ENCODE measurements at regions not wholly inside any gene's neighbourhood (a gene's known extent, or its start where the extent isn't known, plus 50 kb on each side); places are given as distances from the start of the nearest gene placed in this dataset.

- no peaks in the 10 kb centered on the region for H3K27me3 ChIP-seq
- no peak overlapping the region for H3K27ac ChIP-seq
- peaks cover 0 to 7% of the 10 kb centered on the region in 2 donors for H3K4me1 ChIP-seq
- H3K9me3 ChIP-seq: no peaks in the 10 kb centered on the region
- H3K4me3 ChIP-seq: no peak overlapping the region
- H3K36me3 ChIP-seq: no peaks in the 10 kb centered on the region
- intact Hi-C loops (cut with DNase I; ENCODE audit: low total_unique reads): no loop called here
- no peak for DNase-seq
- no peak for TF ChIP-seq POLR2A (IDR thresholded peaks at IDR 0.05)
- TF ChIP-seq, protein P1, sequence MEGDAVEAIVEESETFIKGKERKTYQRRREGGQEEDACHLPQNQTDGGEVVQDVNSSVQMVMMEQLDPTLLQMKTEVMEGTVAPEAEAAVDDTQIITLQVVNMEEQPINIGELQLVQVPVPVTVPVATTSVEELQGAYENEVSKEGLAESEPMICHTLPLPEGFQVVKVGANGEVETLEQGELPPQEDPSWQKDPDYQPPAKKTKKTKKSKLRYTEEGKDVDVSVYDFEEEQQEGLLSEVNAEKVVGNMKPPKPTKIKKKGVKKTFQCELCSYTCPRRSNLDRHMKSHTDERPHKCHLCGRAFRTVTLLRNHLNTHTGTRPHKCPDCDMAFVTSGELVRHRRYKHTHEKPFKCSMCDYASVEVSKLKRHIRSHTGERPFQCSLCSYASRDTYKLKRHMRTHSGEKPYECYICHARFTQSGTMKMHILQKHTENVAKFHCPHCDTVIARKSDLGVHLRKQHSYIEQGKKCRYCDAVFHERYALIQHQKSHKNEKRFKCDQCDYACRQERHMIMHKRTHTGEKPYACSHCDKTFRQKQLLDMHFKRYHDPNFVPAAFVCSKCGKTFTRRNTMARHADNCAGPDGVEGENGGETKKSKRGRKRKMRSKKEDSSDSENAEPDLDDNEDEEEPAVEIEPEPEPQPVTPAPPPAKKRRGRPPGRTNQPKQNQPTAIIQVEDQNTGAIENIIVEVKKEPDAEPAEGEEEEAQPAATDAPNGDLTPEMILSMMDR (IDR thresholded peaks at IDR 0.05): no peak
Observed at GRCh38 chr13:110097013-110097412, 209.9 kb downstream of the COL4A1 start.

DNA sequence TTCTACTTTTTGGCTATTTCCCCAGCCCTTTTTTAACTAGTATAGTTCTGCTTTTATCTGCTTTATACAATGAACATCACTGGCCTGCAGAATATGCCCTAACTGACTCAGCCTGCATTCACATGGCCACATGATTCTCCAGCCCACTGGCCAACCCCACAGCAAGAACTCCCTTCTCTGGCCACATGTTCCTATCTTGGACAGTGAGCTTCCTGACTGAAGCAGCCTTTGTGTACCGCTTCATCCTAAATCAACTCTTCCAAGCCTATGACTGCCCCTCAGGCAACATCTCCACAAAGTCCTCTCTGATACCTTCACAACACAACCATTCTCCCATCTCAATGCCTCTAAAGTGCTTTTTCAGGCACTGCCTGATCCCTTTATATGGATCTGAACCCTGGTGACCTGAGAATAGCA is 214.1 kb downstream of the COL4A1 start:
- H3K4me1 ChIP-seq: peaks cover 0 to 7% of the 10 kb centered on the region in 2 donors
- no peaks in the 10 kb centered on the region for H3K27me3 ChIP-seq
- peak overlapping the region; percentile 88 to 89 for H3K27ac ChIP-seq
- DNase-seq: no peak
- H3K4me3 ChIP-seq: no peak overlapping the region
- H3K9me3 ChIP-seq: no peaks in the 10 kb centered on the region
- intact Hi-C loops (cut with DNase I; ENCODE audit: low total_unique reads): no loop called here
- no peak for TF ChIP-seq POLR2A (IDR thresholded peaks at IDR 0.05)
- TF ChIP-seq, protein P1 (IDR thresholded peaks at IDR 0.05): no peak
- no peaks in the 10 kb centered on the region for H3K36me3 ChIP-seq

DNA sequence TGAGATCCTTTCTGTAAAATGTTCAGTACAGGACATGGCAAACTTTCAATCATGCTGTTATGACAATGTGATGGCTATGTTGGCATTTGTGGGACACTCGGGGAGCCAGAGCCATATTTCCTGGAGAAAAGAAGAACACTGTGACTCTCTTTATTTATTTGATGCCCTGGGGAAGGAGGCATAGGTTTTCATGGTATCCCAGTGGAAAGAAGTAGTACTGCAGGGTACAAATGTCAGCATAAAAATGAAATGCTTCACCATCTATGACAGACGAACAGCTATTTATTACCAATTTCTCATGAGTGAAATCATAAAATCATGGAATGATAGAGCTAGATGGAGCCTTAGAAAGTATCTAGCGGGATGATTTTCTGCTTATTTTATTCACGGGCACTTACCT is 217.1 kb downstream of the COL4A1 start:
- intact Hi-C loops (cut with DNase I; ENCODE audit: low total_unique reads): no loop called here
- Histone ChIP-seq H3K9me3 (no peaks in the 10 kb centered on the region), H3K4me1 (peaks cover 0 to 7% of the 10 kb centered on the region in 2 donors), H3K27me3 (no peaks in the 10 kb centered on the region), H3K27ac (no peak overlapping the region), H3K36me3 (no peaks in the 10 kb centered on the region), H3K4me3 (no peak overlapping the region)
- TF ChIP-seq POLR2A (IDR thresholded peaks at IDR 0.05): no peak
- TF ChIP-seq, protein P1 (IDR thresholded peaks at IDR 0.05): peak in 1 of 4 experiments; percentile 9
- no peak for DNase-seq

DNA sequence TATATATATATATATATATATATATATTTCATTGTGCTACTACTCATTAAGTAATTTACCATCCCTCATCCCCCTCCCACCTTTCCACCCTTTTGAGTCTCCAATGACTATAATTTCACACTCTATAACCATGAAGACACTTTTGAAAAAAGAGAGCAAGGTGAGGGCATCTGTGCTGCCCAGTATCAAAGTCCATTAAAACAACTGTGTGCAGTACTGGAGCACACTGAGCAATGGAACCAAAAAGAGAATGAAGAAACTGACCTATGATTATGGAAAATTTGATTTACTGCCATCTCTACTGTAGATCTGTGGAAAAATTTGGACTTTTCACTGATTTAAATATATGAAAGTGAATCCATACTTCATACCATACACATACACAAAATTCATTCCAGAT is 217.9 kb downstream of the COL4A1 start:
- Histone ChIP-seq H3K4me3 (no peak overlapping the region), H3K4me1 (peaks cover 0 to 4% of the 10 kb centered on the region in 2 donors), H3K36me3 (no peaks in the 10 kb centered on the region), H3K27ac (no peak overlapping the region), H3K27me3 (no peaks in the 10 kb centered on the region), H3K9me3 (no peaks in the 10 kb centered on the region)
- TF ChIP-seq, protein P1 (IDR thresholded peaks at IDR 0.05): no peak
- no peak for TF ChIP-seq POLR2A (IDR thresholded peaks at IDR 0.05)
- no peak for DNase-seq
- intact Hi-C loops (cut with DNase I; ENCODE audit: low total_unique reads): no loop called here

DNA sequence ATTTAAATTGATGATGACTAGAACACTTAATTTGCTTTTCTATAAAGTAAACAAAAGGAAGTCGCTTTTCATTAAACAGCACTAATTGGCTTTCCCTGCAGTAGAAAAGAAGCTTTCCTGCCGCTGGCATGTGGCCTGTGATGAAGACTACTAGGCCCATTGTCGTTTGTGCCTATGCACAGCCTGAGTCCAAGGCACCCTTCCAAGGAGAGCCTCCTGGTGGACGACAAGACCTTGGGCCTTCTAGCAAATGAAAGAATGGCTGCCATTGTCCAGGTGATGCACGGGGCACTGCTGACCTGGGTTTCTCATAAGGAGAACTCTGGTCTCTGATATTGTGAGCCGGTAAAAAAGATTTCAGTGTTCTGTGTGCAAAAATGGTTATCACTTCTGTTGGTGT is 233.0 kb downstream of the COL4A1 start:
- intact Hi-C loops (cut with DNase I; ENCODE audit: low total_unique reads): no loop called here
- Histone ChIP-seq H3K27ac (no peak overlapping the region), H3K27me3 (no peaks in the 10 kb centered on the region), H3K4me1 (no peaks in the 10 kb centered on the region), H3K36me3 (no peaks in the 10 kb centered on the region), H3K4me3 (no peak overlapping the region), H3K9me3 (no peaks in the 10 kb centered on the region)
- no peak for TF ChIP-seq POLR2A (IDR thresholded peaks at IDR 0.05)
- TF ChIP-seq, protein P1 (IDR thresholded peaks at IDR 0.05): no peak
- no peak for DNase-seq

Measured in uterus (tissue), 3 donors.